ENCODE measurements at regions not wholly inside any gene's neighbourhood (a gene's known extent, or its start where the extent isn't known, plus 50 kb on each side); places are given as distances from the start of the nearest gene placed in this dataset.

GRCh38 chr13:26956522-26957142, 196.0 kb upstream of the GPR12 start:
- H2BK5ac ChIP-seq (ENCODE audit: low read depth, low read length, poor library complexity, severe bottlenecking) = no peak overlapping the region
- H4K91ac ChIP-seq (ENCODE audit: low read length) = no peak overlapping the region
- no peak overlapping the region for H3K14ac ChIP-seq (ENCODE audit: low read length in 2 of 2)
- H2BK15ac ChIP-seq (ENCODE audit: low read depth, poor library complexity, severe bottlenecking) = no peak overlapping the region
- H2AFZ ChIP-seq (ENCODE audit: low read depth, low read length) = no peak overlapping the region
- no peaks in the 10 kb centered on the region for H3K9me3 ChIP-seq (ENCODE audit: control insufficient read depth, low read length)
- no peak overlapping the region for H2AK5ac ChIP-seq (ENCODE audit: low read length, severe bottlenecking)
- no peak overlapping the region for H3K18ac ChIP-seq (ENCODE audit: low read depth in 1 of 2, low read length in 2 of 2)
- no peak overlapping the region for H3K4me3 ChIP-seq (ENCODE audit: insufficient read depth in 1 of 2, low read depth in 1 of 2, low read length in 2 of 2)
- H2BK120ac ChIP-seq (ENCODE audit: low read depth, low read length) = no peak overlapping the region
- DNase-seq = no peak
- no peak overlapping the region for H3K4ac ChIP-seq (ENCODE audit: low read depth in 1 of 2, low read length in 2 of 2)
- H2BK12ac ChIP-seq (ENCODE audit: low read length in 2 of 2) = no peak overlapping the region
- no peaks in the 10 kb centered on the region for H3K36me3 ChIP-seq (ENCODE audit: control insufficient read depth in 1 of 2, insufficient read depth in 2 of 2, low read depth in 1 of 2, low read length in 2 of 2)
- H3K4me1 ChIP-seq (ENCODE audit: control insufficient read depth, insufficient read depth, low read depth, low read length) = no peaks in the 10 kb centered on the region
- no peak overlapping the region for H3K27ac ChIP-seq (ENCODE audit: low read length, poor library complexity, severe bottlenecking)
- no peak overlapping the region for H4K8ac ChIP-seq (ENCODE audit: low read length)
- 52% methylated on average over 7 of the region's 10 CpGs for WGBS
- no peak overlapping the region for H3K9ac ChIP-seq (ENCODE audit: low read length)
- H3K23ac ChIP-seq (ENCODE audit: low read length in 2 of 2) = no peak overlapping the region
- H3K27me3 ChIP-seq (ENCODE audit: control insufficient read depth in 1 of 2, insufficient read depth in 1 of 2, low read length in 2 of 2) = peaks cover 64 to 91% of the 10 kb centered on the region in 2 experiments
- no peak overlapping the region for H3K4me2 ChIP-seq (ENCODE audit: low read length, poor library complexity, severe bottlenecking)
- H3K79me1 ChIP-seq (replicated peaks; ENCODE audit: low read length, poor library complexity, severe bottlenecking) = no peaks in the 10 kb centered on the region

DNA sequence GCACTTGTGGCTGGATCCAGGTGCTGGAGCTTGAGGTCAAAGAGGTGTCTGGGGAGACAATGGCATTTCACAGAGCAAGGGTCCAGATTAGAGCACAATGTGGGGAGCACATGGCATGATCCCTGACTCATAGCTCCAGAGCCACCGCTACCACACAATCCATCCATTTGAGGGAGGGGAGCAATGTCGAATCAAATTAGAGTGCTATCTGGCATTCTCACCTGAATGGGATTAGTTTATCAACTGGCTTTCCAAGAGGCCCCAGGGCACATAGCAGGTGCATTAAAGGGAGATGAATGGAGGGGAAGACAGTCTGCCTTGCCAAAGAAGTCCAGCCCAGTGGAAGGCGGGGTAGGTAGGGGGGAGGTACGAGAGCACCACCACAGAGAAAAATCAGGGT, 194.4 kb upstream of the GPR12 start:
- no peak for DNase-seq
- Histone ChIP-seq H2AFZ (ENCODE audit: low read depth, low read length) (no peak overlapping the region), H2BK15ac (ENCODE audit: low read depth, poor library complexity, severe bottlenecking) (no peak overlapping the region), H3K23ac (ENCODE audit: low read length in 2 of 2) (no peak overlapping the region), H3K79me1 (replicated peaks; ENCODE audit: low read length, poor library complexity, severe bottlenecking) (no peaks in the 10 kb centered on the region), H2AK5ac (ENCODE audit: low read length, severe bottlenecking) (no peak overlapping the region), H4K8ac (ENCODE audit: low read length) (no peak overlapping the region), H2BK12ac (ENCODE audit: low read length in 2 of 2) (no peak overlapping the region), H3K27ac (ENCODE audit: low read length, poor library complexity, severe bottlenecking) (no peak overlapping the region), H3K27me3 (ENCODE audit: control insufficient read depth in 1 of 2, insufficient read depth in 1 of 2, low read length in 2 of 2) (peaks cover 62 to 88% of the 10 kb centered on the region in 2 experiments), H3K4me2 (ENCODE audit: low read length, poor library complexity, severe bottlenecking) (no peak overlapping the region), H3K9ac (ENCODE audit: low read length) (no peak overlapping the region), H3K4me3 (ENCODE audit: insufficient read depth in 1 of 2, low read depth in 1 of 2, low read length in 2 of 2) (no peak overlapping the region), H3K4ac (ENCODE audit: low read depth in 1 of 2, low read length in 2 of 2) (no peak overlapping the region), H3K36me3 (ENCODE audit: control insufficient read depth in 1 of 2, insufficient read depth in 2 of 2, low read depth in 1 of 2, low read length in 2 of 2) (no peaks in the 10 kb centered on the region), H2BK120ac (ENCODE audit: low read depth, low read length) (no peak overlapping the region), H2BK5ac (ENCODE audit: low read depth, low read length, poor library complexity, severe bottlenecking) (no peak overlapping the region), H4K91ac (ENCODE audit: low read length) (no peak overlapping the region), H3K4me1 (ENCODE audit: control insufficient read depth, insufficient read depth, low read depth, low read length) (no peaks in the 10 kb centered on the region), H3K18ac (ENCODE audit: low read depth in 1 of 2, low read length in 2 of 2) (no peak overlapping the region), H3K14ac (ENCODE audit: low read length in 2 of 2) (no peak overlapping the region), H3K9me3 (ENCODE audit: control insufficient read depth, low read length) (no peaks in the 10 kb centered on the region)
- 88% methylated on average over 3 of the region's 4 CpGs for WGBS

- Histone ChIP-seq H2BK12ac (ENCODE audit: low read length in 2 of 2) (peak overlapping the region; percentile 11 to 25), H3K4me2 (ENCODE audit: low read length, poor library complexity, severe bottlenecking) (no peak overlapping the region), H3K27ac (ENCODE audit: low read length, poor library complexity, severe bottlenecking) (no peak overlapping the region), H2BK15ac (ENCODE audit: low read depth, poor library complexity, severe bottlenecking) (no peak overlapping the region), H2AFZ (ENCODE audit: low read depth, low read length) (no peak overlapping the region), H3K14ac (ENCODE audit: low read length in 2 of 2) (no peak overlapping the region), H3K9ac (ENCODE audit: low read length) (no peak overlapping the region), H3K4ac (ENCODE audit: low read depth in 1 of 2, low read length in 2 of 2) (no peak overlapping the region), H3K4me3 (ENCODE audit: insufficient read depth in 1 of 2, low read depth in 1 of 2, low read length in 2 of 2) (no peak overlapping the region), H3K27me3 (ENCODE audit: control insufficient read depth in 1 of 2, insufficient read depth in 1 of 2, low read length in 2 of 2) (peaks cover 50 to 76% of the 10 kb centered on the region in 2 experiments), H3K79me1 (replicated peaks; ENCODE audit: low read length, poor library complexity, severe bottlenecking) (no peaks in the 10 kb centered on the region), H3K18ac (ENCODE audit: low read depth in 1 of 2, low read length in 2 of 2) (no peak overlapping the region), H2BK5ac (ENCODE audit: low read depth, low read length, poor library complexity, severe bottlenecking) (no peak overlapping the region), H3K9me3 (ENCODE audit: control insufficient read depth, low read length) (no peaks in the 10 kb centered on the region), H2BK120ac (ENCODE audit: low read depth, low read length) (no peak overlapping the region), H4K8ac (ENCODE audit: low read length) (no peak overlapping the region), H2AK5ac (ENCODE audit: low read length, severe bottlenecking) (no peak overlapping the region), H3K36me3 (ENCODE audit: control insufficient read depth in 1 of 2, insufficient read depth in 2 of 2, low read depth in 1 of 2, low read length in 2 of 2) (no peaks in the 10 kb centered on the region), H3K23ac (ENCODE audit: low read length in 2 of 2) (no peak overlapping the region), H3K4me1 (ENCODE audit: control insufficient read depth, insufficient read depth, low read depth, low read length) (no peaks in the 10 kb centered on the region), H4K91ac (ENCODE audit: low read length) (no peak overlapping the region)
- DNase-seq = no peak
- WGBS = 65% methylated on average over 2 of the region's 5 CpGs
Observed at GRCh38 chr13:26953291-26953690, 192.7 kb upstream of the GPR12 start.

- no peaks in the 10 kb centered on the region for H3K9me3 ChIP-seq (ENCODE audit: control insufficient read depth, low read length)
- H3K4me2 ChIP-seq (ENCODE audit: low read length, poor library complexity, severe bottlenecking) = no peak overlapping the region
- H4K8ac ChIP-seq (ENCODE audit: low read length) = no peak overlapping the region
- H3K4ac ChIP-seq (ENCODE audit: low read depth in 1 of 2, low read length in 2 of 2) = no peak overlapping the region
- H3K23ac ChIP-seq (ENCODE audit: low read length in 2 of 2) = no peak overlapping the region
- H3K27me3 ChIP-seq (ENCODE audit: control insufficient read depth in 1 of 2, insufficient read depth in 1 of 2, low read length in 2 of 2) = peaks cover 47 to 73% of the 10 kb centered on the region in 2 experiments
- WGBS = 90% methylated on average over 12 of the region's 12 CpGs
- no peaks in the 10 kb centered on the region for H3K36me3 ChIP-seq (ENCODE audit: control insufficient read depth in 1 of 2, insufficient read depth in 2 of 2, low read depth in 1 of 2, low read length in 2 of 2)
- no peaks in the 10 kb centered on the region for H3K4me1 ChIP-seq (ENCODE audit: control insufficient read depth, insufficient read depth, low read depth, low read length)
- H2BK12ac ChIP-seq (ENCODE audit: low read length in 2 of 2) = peak overlapping the region in 1 of 2 experiments; percentile 11
- H2AFZ ChIP-seq (ENCODE audit: low read depth, low read length) = no peak overlapping the region
- H3K79me1 ChIP-seq (replicated peaks; ENCODE audit: low read length, poor library complexity, severe bottlenecking) = no peaks in the 10 kb centered on the region
- no peak overlapping the region for H2AK5ac ChIP-seq (ENCODE audit: low read length, severe bottlenecking)
- H3K18ac ChIP-seq (ENCODE audit: low read depth in 1 of 2, low read length in 2 of 2) = no peak overlapping the region
- no peak overlapping the region for H2BK120ac ChIP-seq (ENCODE audit: low read depth, low read length)
- no peak overlapping the region for H3K4me3 ChIP-seq (ENCODE audit: insufficient read depth in 1 of 2, low read depth in 1 of 2, low read length in 2 of 2)
- no peak overlapping the region for H2BK5ac ChIP-seq (ENCODE audit: low read depth, low read length, poor library complexity, severe bottlenecking)
- no peak overlapping the region for H3K27ac ChIP-seq (ENCODE audit: low read length, poor library complexity, severe bottlenecking)
- H2BK15ac ChIP-seq (ENCODE audit: low read depth, poor library complexity, severe bottlenecking) = no peak overlapping the region
- no peak for DNase-seq
- H3K9ac ChIP-seq (ENCODE audit: low read length) = no peak overlapping the region
- no peak overlapping the region for H4K91ac ChIP-seq (ENCODE audit: low read length)
- no peak overlapping the region for H3K14ac ChIP-seq (ENCODE audit: low read length in 2 of 2)
Observed at GRCh38 chr13:26952551-26953143, 192.1 kb upstream of the GPR12 start.
